GM23248 (cell line): ENCODE measurements at regions not wholly inside any gene's neighbourhood (a gene's known extent, or its start where the extent isn't known, plus 50 kb on each side); places are given as distances from the start of the nearest gene placed in this dataset.

ENCODE experiments used
- EZH2 ChIP-seq: fragments of 200-600 bp; sonication (generic); IDR thresholded peaks from 2 replicates; pipeline ENCODE4 v1.6.1; 2018; ENCODE audit warnings: antibody characterized with exemption, mild to moderate bottlenecking; ENCODE audit not compliant: insufficient read depth, poor library complexity, severe bottlenecking
- EZH2phosphoT487 ChIP-seq: fragments of 200-600 bp; sonication (generic); IDR thresholded peaks from 2 replicates; pipeline ENCODE4 v1.6.1; 2018; ENCODE audit warnings: antibody characterized with exemption, moderate library complexity, mild to moderate bottlenecking, low read depth; ENCODE audit not compliant: insufficient read depth

DNA sequence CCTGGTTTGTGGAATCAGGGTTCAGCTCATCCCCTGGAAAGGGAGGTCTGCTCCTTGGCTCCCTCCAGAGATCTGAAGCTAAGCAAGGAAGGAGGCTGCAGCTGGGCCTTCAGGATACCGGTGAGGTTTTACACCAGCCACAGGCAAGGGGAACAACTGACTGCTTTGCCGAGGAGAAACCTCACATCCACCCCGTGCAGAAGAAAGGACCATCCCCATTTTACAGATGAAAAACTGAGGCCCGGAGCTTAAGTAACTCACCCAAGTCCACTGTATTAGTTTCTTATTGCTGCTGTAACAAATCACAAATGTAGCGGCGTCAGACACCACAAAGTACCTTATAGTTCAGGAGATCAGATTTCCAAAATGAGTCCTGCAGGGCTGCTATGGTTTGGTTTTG lies 173.7 kb downstream of the MN1 start:
- TF ChIP-seq EZH2 (no peak), EZH2phosphoT487 (no peak)
